HUDEP-2 (cell line): ENCODE measurements at regions not wholly inside any gene's neighbourhood (a gene's known extent, or its start where the extent isn't known, plus 50 kb on each side); places are given as distances from the start of the nearest gene placed in this dataset.

ENCODE experiments used
- DNase-seq, 76 experiments: peaks; one replicate each; lab custom pipeline; 2025; ENCODE audit not compliant: unreplicated experiment in 76 of 76; lab: John Stamatoyannopoulos, UW

DNA sequence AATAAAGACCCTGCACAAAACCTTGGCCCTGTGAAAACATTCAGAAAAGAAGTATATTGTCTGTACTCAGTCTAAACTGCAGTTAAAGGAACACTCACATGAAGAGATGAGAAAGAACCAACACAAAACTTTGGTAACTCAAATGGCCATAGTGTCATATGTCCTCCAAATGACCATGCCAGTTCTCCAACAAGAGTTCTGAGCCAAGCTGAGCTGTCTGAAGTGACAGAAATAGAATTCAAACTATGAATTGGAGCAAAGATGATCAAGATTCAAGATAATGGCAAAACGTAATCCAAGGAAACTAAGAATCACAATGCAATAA, 739.3 kb upstream of the NDST4 start:
- DNase-seq = no peak

- peak in 8 of 76 experiments; percentile 0 to 41 (median 15) for DNase-seq
Observed at GRCh38 chr4:115851918-115852766, 738.7 kb upstream of the NDST4 start.

DNA sequence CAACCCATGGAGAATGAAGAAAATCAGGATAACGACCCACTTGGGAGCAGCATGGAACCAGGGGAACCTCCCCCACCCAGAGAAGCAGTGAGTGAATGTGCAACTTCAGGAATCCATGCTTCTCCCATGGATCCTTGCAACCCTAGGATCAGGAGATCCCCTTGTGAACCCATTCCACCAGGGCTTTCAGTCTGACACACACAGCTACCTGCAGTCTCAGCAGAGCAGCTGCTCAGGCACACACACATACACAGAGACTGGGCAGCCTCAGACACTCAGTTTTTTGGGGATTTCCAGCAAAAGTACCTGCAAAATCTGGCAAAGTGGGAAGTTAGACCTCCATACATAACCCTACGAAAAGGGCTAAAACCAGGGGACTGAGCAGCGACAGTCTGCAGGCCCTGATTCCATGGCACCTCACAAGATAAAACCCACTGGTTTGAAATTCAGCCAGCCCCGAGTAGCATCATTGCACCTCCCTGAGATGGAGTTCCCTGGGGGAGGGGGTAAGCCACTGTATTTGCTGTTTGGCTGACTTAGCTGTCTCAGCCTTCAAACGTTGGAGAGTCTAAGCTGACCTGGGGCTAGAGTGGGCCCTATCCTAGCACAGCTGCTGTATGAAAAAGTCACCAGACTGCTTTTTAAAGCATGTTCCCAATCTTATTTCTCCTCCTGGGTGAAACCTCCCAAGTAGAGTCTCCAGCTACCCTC, 737.5 kb upstream of the NDST4 start:
- no peak for DNase-seq

DNA sequence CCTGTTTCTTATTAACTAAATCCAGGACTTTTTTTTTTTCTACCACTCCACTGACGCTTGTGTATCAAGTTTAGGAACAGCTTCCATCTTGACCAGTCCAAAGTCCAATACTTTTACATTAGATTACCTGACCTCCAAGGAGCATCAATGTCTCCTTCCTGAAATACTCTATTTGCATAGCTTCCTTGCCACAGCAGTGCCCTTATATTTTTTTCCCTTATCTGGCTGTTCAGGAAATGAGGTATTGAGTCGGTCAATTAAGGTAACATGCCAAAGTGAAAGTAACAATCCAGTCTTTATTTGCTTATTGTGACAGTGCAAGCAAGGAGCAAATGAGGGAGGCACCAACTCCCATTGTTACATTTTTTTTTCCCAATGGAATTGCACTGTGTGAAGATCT, 730.8 kb upstream of the NDST4 start:
- no peak for DNase-seq

DNA sequence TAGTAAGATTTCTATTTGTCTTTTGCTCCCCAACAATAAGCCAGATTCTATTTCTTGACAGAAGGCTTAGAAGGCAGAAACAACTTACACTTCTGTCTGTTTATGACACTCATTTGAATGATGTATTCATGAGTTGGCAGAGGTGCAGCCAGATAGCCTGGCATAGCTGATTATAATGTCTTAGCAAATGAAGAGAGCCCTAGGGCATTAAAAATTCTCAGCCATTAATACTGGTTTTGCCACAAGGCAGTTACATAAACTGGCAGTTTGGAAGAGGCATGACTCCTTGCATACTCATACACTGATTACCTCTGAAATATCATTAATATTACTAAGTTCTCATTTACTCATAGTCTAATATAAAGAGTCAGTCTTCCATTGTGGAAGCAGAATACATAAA, 728.5 kb upstream of the NDST4 start:
- DNase-seq = no peak

GRCh38 chr4:115834441-115834840, 721.0 kb upstream of the NDST4 start:
- no peak for DNase-seq

DNA sequence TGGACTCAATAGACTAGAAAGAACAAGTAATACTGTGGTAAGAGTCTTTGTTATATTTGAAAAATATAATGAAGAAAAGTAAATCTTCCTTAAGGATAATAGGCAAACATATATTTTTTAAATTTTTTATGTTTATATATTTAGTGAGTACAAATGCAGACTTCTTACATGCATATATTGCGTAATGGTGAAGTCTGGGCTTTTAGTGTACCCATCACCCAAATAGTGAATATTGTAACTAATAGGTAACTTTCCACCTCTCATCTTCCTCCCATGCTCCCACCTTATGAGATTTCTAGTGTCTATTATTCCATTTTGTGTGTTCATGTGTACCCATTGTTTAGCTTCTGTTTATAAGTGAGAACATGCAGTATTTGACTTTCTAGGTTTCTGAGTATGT, 711.2 kb upstream of the NDST4 start:
- no peak for DNase-seq

DNA sequence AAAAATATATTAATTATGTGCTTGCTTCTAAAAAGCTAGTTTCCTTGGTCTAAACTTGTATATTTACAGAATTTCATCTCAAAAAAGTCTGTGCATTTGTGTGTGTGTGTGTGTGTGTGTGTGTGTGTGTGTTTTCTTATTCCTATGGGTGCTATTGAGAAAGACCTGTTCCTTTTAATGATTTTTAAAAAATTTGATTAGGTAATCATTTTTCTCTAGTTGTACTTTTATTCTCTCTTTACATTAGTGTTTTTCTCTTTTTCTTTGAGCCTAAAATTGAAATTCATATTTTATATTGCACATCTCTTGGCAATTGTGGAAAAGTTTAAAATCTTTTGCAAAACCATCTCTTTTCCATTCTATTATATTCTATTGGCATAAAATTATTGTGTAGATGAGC, 690.4 kb upstream of the NDST4 start:
- DNase-seq = no peak

DNA sequence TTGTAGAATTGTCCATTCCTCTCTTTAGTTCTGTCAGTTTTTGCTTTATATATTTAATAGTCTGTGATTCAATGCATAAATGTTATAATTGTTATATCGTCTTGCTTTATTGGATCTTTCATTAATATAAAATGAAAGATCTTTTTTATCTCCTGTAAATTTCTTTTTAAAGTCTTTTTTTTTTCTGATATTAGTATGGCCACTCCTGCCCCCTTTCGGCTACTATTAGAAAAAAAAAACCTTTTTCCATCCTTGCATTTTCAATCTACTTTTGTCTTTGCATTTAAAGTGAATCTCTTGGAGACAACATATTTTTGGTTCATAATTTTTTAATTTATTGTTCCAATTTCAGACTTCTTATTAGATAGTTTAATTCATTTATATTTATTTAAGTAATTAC, 677.4 kb upstream of the NDST4 start:
- no peak for DNase-seq

GRCh38 chr4:115781528-115782146, 668.2 kb upstream of the NDST4 start:
- no peak for DNase-seq

DNA sequence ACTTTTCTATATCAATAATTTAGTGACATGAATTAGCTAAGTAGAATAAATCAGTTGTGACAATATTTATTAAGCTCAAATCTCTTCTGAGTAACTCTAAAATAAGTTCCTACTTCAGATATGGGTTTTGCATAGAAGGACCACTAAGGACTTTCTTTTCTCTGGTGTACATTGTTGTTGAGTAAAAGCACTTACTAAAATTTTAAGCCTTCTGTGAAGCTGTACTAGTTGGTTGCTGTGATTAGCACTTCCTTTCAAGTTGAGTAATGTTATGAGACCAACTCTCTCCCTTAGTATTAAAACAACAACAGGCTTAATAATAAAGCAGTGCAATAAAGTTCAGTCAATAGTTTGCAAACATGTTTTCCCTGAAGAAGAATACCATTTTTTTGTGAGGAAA, 667.4 kb upstream of the NDST4 start:
- DNase-seq = no peak

DNA sequence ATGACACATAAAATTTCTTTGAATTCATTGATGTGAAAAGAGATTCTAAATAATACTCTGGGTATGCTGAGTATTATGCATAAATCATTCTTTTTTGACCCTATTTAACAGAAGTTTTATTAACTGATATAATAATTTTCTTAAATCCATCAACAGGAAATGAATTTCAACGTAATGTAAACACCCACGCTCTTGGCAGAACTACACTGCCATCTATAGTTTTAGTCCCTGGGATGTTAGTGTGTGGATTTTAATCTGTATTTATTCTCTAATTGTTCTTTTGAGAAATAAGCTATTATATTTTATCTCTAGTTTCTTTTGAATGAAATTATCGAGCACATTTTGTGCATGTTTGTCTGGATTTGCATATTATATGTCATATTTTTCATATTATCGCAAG, 666.8 kb upstream of the NDST4 start:
- no peak for DNase-seq

DNA sequence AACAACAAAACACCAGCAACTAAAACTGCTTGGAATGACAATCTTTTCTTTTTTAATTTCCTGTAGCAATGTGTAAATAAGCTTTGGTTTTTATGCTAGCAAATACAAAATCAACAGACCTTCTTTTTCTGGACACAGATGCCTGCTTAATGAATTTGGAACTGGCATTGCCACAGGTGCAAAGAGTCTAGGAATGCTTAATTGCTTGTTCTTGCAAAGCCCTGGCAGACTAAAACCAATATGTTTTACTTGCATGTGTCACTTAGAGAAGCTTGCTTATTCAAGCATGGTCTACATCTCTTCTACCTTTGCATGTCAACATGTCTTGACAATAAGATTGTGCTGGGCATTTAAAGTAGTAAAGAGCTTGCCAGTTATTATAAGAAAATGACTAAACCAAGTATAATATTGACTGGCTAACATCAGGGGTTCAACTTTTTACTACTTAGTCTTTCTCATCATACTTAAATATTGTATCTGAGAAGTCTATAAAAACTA, 656.7 kb upstream of the NDST4 start:
- no peak for DNase-seq

- no peak for DNase-seq
Observed at GRCh38 chr4:115769396-115769795, 656.0 kb upstream of the NDST4 start.

DNA sequence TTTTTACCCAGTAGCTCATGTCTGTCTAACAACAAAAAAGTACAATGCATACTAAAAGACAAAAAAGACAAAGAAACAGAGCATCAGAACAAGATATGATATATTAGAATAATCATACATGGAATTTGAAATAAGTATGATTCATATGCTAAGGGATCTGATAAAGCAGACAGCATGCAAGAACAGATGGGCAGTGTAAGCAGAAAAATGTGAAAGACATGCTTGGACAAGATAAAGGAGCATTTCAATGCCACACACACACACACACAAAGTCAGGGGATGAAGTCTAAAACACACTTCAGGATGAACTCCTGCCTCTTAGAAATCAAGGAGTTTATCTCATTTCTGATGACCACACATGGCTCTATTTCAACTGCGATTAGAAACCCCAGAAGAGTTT, 649.6 kb upstream of the NDST4 start:
- DNase-seq = no peak

DNA sequence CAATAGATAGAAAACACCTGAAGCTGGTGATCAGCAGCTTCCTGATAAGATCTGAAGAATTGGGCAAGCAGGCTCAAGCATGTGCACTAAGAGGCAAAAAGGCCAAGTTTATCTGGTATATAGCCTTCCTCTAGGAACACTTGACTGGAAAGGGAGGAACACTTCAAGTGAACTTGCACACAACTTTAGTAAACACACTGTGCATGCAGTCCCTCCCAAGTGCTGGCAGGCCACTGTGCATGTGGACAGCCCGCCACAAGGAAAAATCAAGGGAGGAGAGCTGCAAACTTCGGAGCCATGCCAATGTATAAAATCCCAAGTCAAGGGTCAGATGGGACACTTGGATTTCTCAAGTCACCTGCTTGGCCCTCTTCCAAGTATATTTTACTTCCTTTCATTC, 645.8 kb upstream of the NDST4 start:
- no peak for DNase-seq

- no peak for DNase-seq
Observed at GRCh38 chr4:115749404-115749803, 636.0 kb upstream of the NDST4 start.

DNA sequence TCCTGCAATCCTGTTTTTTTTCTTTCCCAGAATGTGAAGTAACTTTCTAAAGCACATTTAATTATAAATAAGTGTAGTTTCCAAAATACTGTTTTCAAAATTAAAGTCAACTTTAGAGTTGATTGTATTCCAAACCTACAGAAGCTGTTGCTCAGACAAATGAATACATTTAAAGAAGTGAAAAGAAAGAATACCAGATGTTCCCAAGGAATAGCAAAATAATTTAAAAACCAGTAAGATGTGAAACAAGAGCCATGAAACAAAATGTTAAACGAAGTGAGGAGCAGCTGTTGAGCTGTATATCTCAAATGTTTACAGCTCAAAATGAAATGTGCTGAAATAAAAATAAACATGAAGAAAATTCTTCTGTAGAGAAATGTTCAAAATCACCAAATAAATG, 627.4 kb upstream of the NDST4 start:
- no peak for DNase-seq

DNA sequence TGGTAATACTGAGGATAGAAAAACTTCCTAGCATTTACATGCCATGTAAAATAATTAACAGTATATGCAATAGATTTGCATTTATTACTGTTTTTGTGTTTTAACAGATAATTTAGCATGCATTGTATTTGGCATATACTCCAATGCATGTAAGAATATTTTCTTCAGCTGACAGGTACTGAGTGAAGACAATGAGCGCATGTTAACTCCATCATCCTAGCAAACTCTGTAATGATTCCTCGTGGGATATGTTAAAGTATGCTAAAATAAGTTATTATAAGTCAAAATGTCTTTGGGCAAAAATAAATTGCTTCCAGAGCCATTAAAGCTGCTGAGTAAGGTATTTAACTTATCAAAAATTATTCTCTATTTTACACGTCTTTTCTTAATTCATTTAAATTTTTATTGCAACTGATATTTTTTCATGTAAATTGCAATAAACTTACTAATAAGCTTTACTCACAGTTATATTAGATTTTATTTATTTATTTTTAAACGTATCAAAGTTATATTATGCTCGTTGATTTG, 616.4 kb upstream of the NDST4 start:
- no peak for DNase-seq

DNA sequence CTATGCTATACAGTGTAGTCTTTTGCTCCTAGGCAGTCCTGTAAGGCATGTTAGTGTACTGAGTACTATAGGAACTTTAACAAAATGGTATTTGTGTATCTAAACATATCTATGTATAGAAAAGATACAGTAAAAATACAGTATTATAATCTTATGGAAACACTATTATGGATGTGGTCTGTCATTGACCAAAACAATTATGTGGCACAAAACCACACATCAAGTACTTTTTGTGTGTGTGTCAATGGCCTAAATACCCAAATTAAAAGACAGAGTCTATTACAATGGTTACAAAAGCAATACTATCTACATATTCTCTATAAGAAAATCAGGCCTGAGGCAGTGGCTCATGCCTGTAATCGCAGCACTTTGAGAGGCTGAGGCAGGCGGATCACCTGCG, 610.2 kb upstream of the NDST4 start:
- no peak for DNase-seq

GRCh38 chr4:115720611-115721010, 607.2 kb upstream of the NDST4 start:
- no peak for DNase-seq

- no peak for DNase-seq
Observed at GRCh38 chr4:115711575-115711974, 598.2 kb upstream of the NDST4 start.
